SK-N-SH (cell line): ENCODE measurements at regions not wholly inside any gene's neighbourhood (a gene's known extent, or its start where the extent isn't known, plus 50 kb on each side); places are given as distances from the start of the nearest gene placed in this dataset.

ENCODE experiments used
- CTCF ChIA-PET: fragments of 300-600, 350-600 bp; formaldehyde crosslinking; extraction: SDS; loops from one replicate; lab custom pipeline; 2021; lab: Yijun Ruan, JAX
- POLR2A ChIA-PET: fragments of 350-600 bp; sonication (Branson Sonifier 250); formaldehyde crosslinking; extraction: SDS; loops from one replicate; lab custom pipeline; 2020; ENCODE audit warnings: antibody characterized with exemption, inconsistent platforms; lab: Yijun Ruan, JAX
- DNase-seq: peaks from one replicate; pipeline ENCODE4 v3.0.0; 2012
- H2AFZ ChIP-seq: fragments of 200-600 bp; sonication (generic); 2 replicates; pipeline ENCODE4 v1.8.1; 2016; ENCODE audit warnings: antibody characterized with exemption, mild to moderate bottlenecking, low read depth
- H3F3A ChIP-seq: fragments of 200-600 bp; sonication (generic); replicated peaks from 2 replicates; pipeline ENCODE3; 2016; ENCODE audit warnings: antibody characterized with exemption, mild to moderate bottlenecking; ENCODE audit not compliant: insufficient read depth
- H3K27ac ChIP-seq, 2 experiments: fragments of 200-500 bp in 1 of 2; fragments of 200-600 bp in 1 of 2; sonication (Bioruptor generic) in 1 of 2; sonication (generic), shearing (Covaris generic) in 1 of 2; 2 replicates each; pipeline versions ENCODE4 v1.5.1 to v1.6.1; 2014 to 2016; ENCODE audit warnings: low read depth in 2 of 2, inconsistent platforms in 1 of 2, low read length in 1 of 2, mild to moderate bottlenecking in 1 of 2, mixed read lengths in 1 of 2
- H3K27me3 ChIP-seq: fragments of 200-600 bp; sonication (generic), shearing (Covaris generic); 2 replicates; pipeline ENCODE4 v1.6.1; 2016; ENCODE audit warnings: mixed run types; ENCODE audit not compliant: insufficient read depth
- H3K36me3 ChIP-seq, 2 experiments: fragments of 200-500 bp in 1 of 2; fragments of 200-600 bp in 1 of 2; sonication (Bioruptor generic) in 1 of 2; sonication (generic) in 1 of 2; replicated peaks in 1 of 2; 2 replicates each; pipeline versions ENCODE3 to v1.5.1; 2014 to 2016; ENCODE audit warnings: low read length in 1 of 2, mild to moderate bottlenecking in 1 of 2; ENCODE audit not compliant: insufficient read depth in 2 of 2, control insufficient read depth in 1 of 2
- H3K4me1 ChIP-seq, 2 experiments: fragments of 200-500 bp in 1 of 2; fragments of 200-600 bp in 1 of 2; sonication (Bioruptor generic) in 1 of 2; sonication (generic), shearing (Covaris generic) in 1 of 2; 2 replicates each; pipeline versions ENCODE4 v1.5.1 to v1.6.1; 2014 to 2016; ENCODE audit warnings: low read depth in 1 of 2, low read length in 1 of 2, mixed run types in 1 of 2; ENCODE audit not compliant: insufficient read depth in 2 of 2, control insufficient read depth in 1 of 2
- H3K4me2 ChIP-seq: fragments of 200-600 bp; sonication (generic), shearing (Covaris generic); 2 replicates; pipeline ENCODE4 v1.6.1; 2017; ENCODE audit warnings: mixed run types
- H3K4me3 ChIP-seq, 2 experiments: fragments of 200-500 bp in 1 of 2; fragments of 200-600 bp in 1 of 2; sonication (Bioruptor generic) in 1 of 2; sonication (generic), shearing (Covaris generic) in 1 of 2; 2 replicates each; pipeline versions ENCODE4 v1.5.1 to v1.8.1; 2014 to 2016; ENCODE audit warnings: low read depth in 2 of 2, inconsistent platforms in 1 of 2, low read length in 1 of 2, mild to moderate bottlenecking in 1 of 2, mixed read lengths in 1 of 2, moderate library complexity in 1 of 2
- H3K79me2 ChIP-seq: fragments of 200-600 bp; sonication (generic); 2 replicates; pipeline ENCODE4 v1.8.1; 2017; ENCODE audit warnings: mild to moderate bottlenecking; ENCODE audit not compliant: insufficient read depth
- H3K9ac ChIP-seq: fragments of 200-600 bp; sonication (generic); 2 replicates; pipeline ENCODE4 v1.6.1; 2017; ENCODE audit warnings: mixed run types
- H3K9me2 ChIP-seq: fragments of 200-600 bp; sonication (generic); 2 replicates; pipeline ENCODE4 v1.6.1; 2017; ENCODE audit warnings: mixed run types
- H3K9me3 ChIP-seq: fragments of 200-600 bp; sonication (generic); 2 replicates; pipeline ENCODE4 v1.6.1; 2017; ENCODE audit warnings: mixed run types, mild to moderate bottlenecking, moderate library complexity
- H4K20me1 ChIP-seq: fragments of 200-600 bp; sonication (generic); 2 replicates; pipeline ENCODE4 v1.6.1; 2017; ENCODE audit warnings: mild to moderate bottlenecking, mixed run types; ENCODE audit not compliant: insufficient read depth
- CHD2 ChIP-seq: fragments of 150-350 bp; IDR thresholded peaks from 2 replicates; pipeline ENCODE4 v1.6.1; 2018; ENCODE audit warnings: low read length; ENCODE audit not compliant: partially characterized antibody
- CTCF ChIP-seq: fragments of 200-600 bp; sonication (generic); IDR thresholded peaks from 2 replicates; pipeline ENCODE4 v1.6.1; 2017; ENCODE audit warnings: antibody characterized with exemption, mild to moderate bottlenecking, moderate library complexity
- ELF1 ChIP-seq: IDR thresholded peaks from 2 replicates; pipeline ENCODE4 v1.4.0; 2012
- FOSL2 ChIP-seq: IDR thresholded peaks from 2 replicates; pipeline ENCODE4 v1.4.0; 2012; ENCODE audit warnings: low read depth, mild to moderate bottlenecking, moderate library complexity, borderline replicate concordance
- FOXJ3 ChIP-seq: sonication (generic); formaldehyde crosslinking; IDR thresholded peaks from 2 replicates; pipeline ENCODE4 v1.5.1; 2020; ENCODE audit warnings: mild to moderate bottlenecking, missing genetic modification reagents
- GABPA ChIP-seq: IDR thresholded peaks from 2 replicates; pipeline ENCODE4 v1.4.0; 2012; ENCODE audit warnings: low read depth, mild to moderate bottlenecking
- GATA2 ChIP-seq: sonication (generic); formaldehyde crosslinking; IDR thresholded peaks from 2 replicates; pipeline ENCODE4 v1.5.0; 2020; ENCODE audit warnings: mild to moderate bottlenecking, missing genetic modification reagents
- IRF3 ChIP-seq: fragments of 150-350 bp; IDR thresholded peaks from 2 replicates; pipeline ENCODE4 v1.6.1; 2016; ENCODE audit warnings: mild to moderate bottlenecking, low read depth, low read length
- JUND ChIP-seq: IDR thresholded peaks from 2 replicates; pipeline ENCODE4 v1.4.0; 2012
- MEF2A ChIP-seq: IDR thresholded peaks from 2 replicates; pipeline ENCODE4 v1.4.0; 2012; ENCODE audit warnings: low read depth, borderline replicate concordance
- MXI1 ChIP-seq: IDR thresholded peaks from 2 replicates; pipeline ENCODE4 v1.6.1; 2012; ENCODE audit warnings: mild to moderate bottlenecking, low read depth, low read length, improper control_type of control experiment
- NFIC ChIP-seq: IDR thresholded peaks from 2 replicates; pipeline ENCODE4 v1.4.0; 2012; ENCODE audit warnings: borderline replicate concordance
- NRF1 ChIP-seq: IDR thresholded peaks from 2 replicates; pipeline ENCODE4 v1.6.1; 2012; ENCODE audit warnings: low read depth, mild to moderate bottlenecking, low read length
- PBX3 ChIP-seq: IDR thresholded peaks from 2 replicates; pipeline ENCODE4; 2012
- POLR2AphosphoS5 ChIP-seq: IDR thresholded peaks from 2 replicates; pipeline ENCODE4 v1.6.1; 2012; ENCODE audit warnings: low read depth, low read length
- RAD21 ChIP-seq: IDR thresholded peaks from 2 replicates; pipeline ENCODE4 v1.6.1; 2012; ENCODE audit warnings: mild to moderate bottlenecking, low read length
- RCOR1 ChIP-seq: fragments of 150-350 bp; IDR thresholded peaks from 2 replicates; pipeline ENCODE4 v1.6.1; 2017; ENCODE audit warnings: antibody characterized with exemption, low read length
- RFX5 ChIP-seq: IDR thresholded peaks from 2 replicates; pipeline ENCODE4 v1.6.1; 2012; ENCODE audit warnings: mild to moderate bottlenecking, improper control_type of control experiment, low read length
- RXRA ChIP-seq: IDR thresholded peaks from 2 replicates; pipeline ENCODE4 v1.4.0; 2012; ENCODE audit warnings: low read depth, mild to moderate bottlenecking, borderline replicate concordance
- SMC3 ChIP-seq: IDR thresholded peaks from 2 replicates; pipeline ENCODE4 v1.6.1; 2012; ENCODE audit warnings: low read depth, low read length, improper control_type of control experiment
- TAF1 ChIP-seq: IDR thresholded peaks from 2 replicates; pipeline ENCODE4 v1.6.1; 2012; ENCODE audit warnings: low read depth, mild to moderate bottlenecking, low read length, moderate library complexity, borderline replicate concordance
- TCF12 ChIP-seq: IDR thresholded peaks from 2 replicates; pipeline ENCODE4 v1.4.0; 2012
- TEAD4 ChIP-seq: IDR thresholded peaks from 2 replicates; pipeline ENCODE4 v1.4.0; 2012; ENCODE audit warnings: mild to moderate bottlenecking, borderline replicate concordance; ENCODE audit not compliant: insufficient read depth
- USF1 ChIP-seq: IDR thresholded peaks from 2 replicates; pipeline ENCODE4 v1.4.0; 2012; ENCODE audit warnings: low read depth, borderline replicate concordance
- USF2 ChIP-seq: fragments of 150-350 bp; IDR thresholded peaks from 2 replicates; pipeline ENCODE4 v1.6.1; 2017; ENCODE audit warnings: antibody characterized with exemption, low read length, low read depth, borderline replicate concordance
- YY1 ChIP-seq: IDR thresholded peaks from 2 replicates; pipeline ENCODE4 v1.4.0; 2012; ENCODE audit warnings: low read depth, mild to moderate bottlenecking
- ZBTB33 ChIP-seq: IDR thresholded peaks from 2 replicates; pipeline ENCODE4 v1.4.0; 2012; ENCODE audit warnings: low read depth, borderline replicate concordance
- WGBS: methylation state at CpG from one replicate; pipeline ENCODE4 v1.1.6; 2017; ENCODE audit warnings: low lambda C conversion rate; 5-methylcytosine and 5-hydroxymethylcytosine counted together

GRCh38 chr12:19018302-19018970 is 111.1 kb upstream of the PLEKHA5 start:
- WGBS: 25% methylated on average over 1 of the region's 1 CpG
- Histone ChIP-seq H3F3A (peaks cover 17% of the 10 kb centered on the region), H2AFZ (peak overlapping the region; percentile 18), H3K36me3 (no peaks in the 10 kb centered on the region), H3K27me3 (no peaks in the 10 kb centered on the region), H3K9ac (no peak overlapping the region; the same call in 1 of the 2 replicates), H3K4me2 (no peak overlapping the region), H4K20me1 (no peaks in the 10 kb centered on the region), H3K4me3 (no peak overlapping the region), H3K79me2 (no peaks in the 10 kb centered on the region), H3K27ac (peak overlapping the region; percentile 58 to 85; a peak in 3 of 4 replicates), H3K4me1 (peaks cover 0 to 11% of the 10 kb centered on the region in 2 experiments; a peak in 1 of 4 replicates), H3K9me2 (no peaks in the 10 kb centered on the region), H3K9me3 (no peaks in the 10 kb centered on the region)
- CTCF ChIA-PET: interaction anchor here (1.5 kb wide), 1 partner anchor 10 kb away, joined by 3 read pairs; no protein-coding TSS in a partner anchor
- POLR2A ChIA-PET: no interaction called here
- no peak for DNase-seq
- TF ChIP-seq TAF1 (no peak), USF2 (no peak), FOXJ3 (CRISPR knock-in tag) (no peak), CTCF (no peak), SMC3 (no peak), IRF3 (no peak), JUND (peak; percentile 73), ZBTB33 (no peak), YY1 (no peak), NFIC (peak; percentile 88), POLR2AphosphoS5 (no peak), RAD21 (no peak), GABPA (no peak), MEF2A (0 out of 2 replicates have a peak, but pooled peaks have one; percentile 38), TEAD4 (no peak; the same call in 1 of the 2 replicates), TCF12 (peak; percentile 56), GATA2 (CRISPR knock-in tag) (no peak), RFX5 (no peak), RXRA (peak; percentile 46; the same call in 1 of the 2 replicates), NRF1 (no peak), PBX3 (no peak), CHD2 (no peak), ELF1 (no peak), USF1 (no peak), RCOR1 (no peak), FOSL2 (peak; percentile 76), MXI1 (no peak)
